GM12878 (cell line): ENCODE measurements at regions not wholly inside any gene's neighbourhood (a gene's known extent, or its start where the extent isn't known, plus 50 kb on each side); places are given as distances from the start of the nearest gene placed in this dataset.

ENCODE experiments used
- CHD1 ChIP-seq: IDR thresholded peaks from 2 replicates; pipeline ENCODE4 v1.6.1; 2012; ENCODE audit warnings: low read depth, low read length, improper control_type of control experiment
- CTCF ChIP-seq, 3 experiments: IDR thresholded peaks in 2 of 3; conservative IDR thresholded peaks in 1 of 3; 2 replicates each; pipeline ENCODE4 v1.5.1; 2011; ENCODE audit warnings: low read depth in 3 of 3, low read length in 3 of 3, mild to moderate bottlenecking in 3 of 3, control low read depth in 2 of 3, moderate library complexity in 2 of 3, inconsistent platforms in 1 of 3, mixed read lengths in 1 of 3; ENCODE audit not compliant: control insufficient read depth in 2 of 3, insufficient read depth in 1 of 3; ENCODE audit errors: extremely low read depth in 1 of 3
- NFIC ChIP-seq: IDR thresholded peaks from 2 replicates; pipeline ENCODE4 v1.6.1; 2012; ENCODE audit warnings: low read depth, mild to moderate bottlenecking, inconsistent platforms, low read length, moderate library complexity
- POLR2AphosphoS5 ChIP-seq: IDR thresholded peaks from 2 replicates; pipeline ENCODE4 v1.6.1; 2011; ENCODE audit warnings: mild to moderate bottlenecking, low read length, inconsistent platforms
- ZBED1 ChIP-seq: IDR thresholded peaks from 2 replicates; pipeline ENCODE4 v1.6.1; 2016; ENCODE audit warnings: borderline replicate concordance
- ZBTB40 ChIP-seq: fragments of 450-650 bp; IDR thresholded peaks from 2 replicates; pipeline ENCODE4 v1.6.1; 2016; ENCODE audit warnings: mild to moderate bottlenecking, moderate library complexity, borderline replicate concordance
- ZZZ3 ChIP-seq: IDR thresholded peaks from 2 replicates; pipeline ENCODE4 v1.6.1; 2011; ENCODE audit warnings: low read depth; ENCODE audit not compliant: control insufficient read depth, insufficient read length

DNA sequence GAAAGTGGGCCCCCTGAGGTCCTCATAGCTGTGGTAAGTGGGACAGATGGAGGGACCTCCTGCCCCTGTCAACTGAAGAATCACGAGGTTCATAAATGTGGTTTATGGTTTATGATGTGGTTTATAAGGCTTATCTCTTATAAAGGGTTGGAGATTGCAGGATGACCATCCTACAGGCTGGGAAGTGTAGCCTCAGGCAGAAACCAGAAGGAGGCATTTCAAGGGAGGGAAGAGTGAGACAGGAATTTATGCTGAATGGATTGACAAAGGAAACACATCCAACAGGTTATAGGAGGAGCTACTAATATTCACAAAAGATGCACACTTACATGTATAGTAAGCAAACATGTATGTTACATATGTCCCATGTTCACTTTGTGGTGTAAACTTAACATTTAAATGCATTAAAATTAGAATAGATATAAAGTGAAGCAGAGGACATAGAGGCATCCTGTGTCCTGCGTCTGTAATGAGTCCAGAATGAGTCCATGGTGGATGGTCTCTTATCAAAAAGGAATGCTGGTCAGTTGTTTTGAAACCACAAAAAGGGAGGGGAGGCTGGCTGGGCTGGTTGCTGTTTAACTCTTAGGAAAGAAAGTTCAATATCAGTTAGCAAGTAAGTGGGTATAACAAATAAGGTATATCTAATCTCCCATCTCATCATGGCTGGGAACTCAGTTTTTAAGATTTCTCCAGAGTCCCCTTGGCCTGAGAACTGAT, 149.0 kb upstream of the RMST start:
- TF ChIP-seq ZZZ3 (no peak), ZBED1 (no peak), POLR2AphosphoS5 (no peak), CTCF (IDR thresholded peaks at IDR 0.05 in 2 of 3, conservative IDR thresholded peaks at IDR 0.05 in 1 of 3; ENCODE audit: control insufficient read depth in 2 of 3, extremely low read depth in 1 of 3, insufficient read depth in 1 of 3, low read depth in 3 of 3, low read length in 3 of 3) (no peak), CHD1 (no peak), ZBTB40 (no peak), NFIC (no peak)
